HG03025 (cell line): ENCODE measurements at regions not wholly inside any gene's neighbourhood (a gene's known extent, or its start where the extent isn't known, plus 50 kb on each side); places are given as distances from the start of the nearest gene placed in this dataset.
"Not testable (repeated sequence)": the region's sequence is repeated elsewhere in the genome, so short reads cannot be mapped to it uniquely, and the experiment has no call there.

Experiments used
- ATAC-seq: cut with Tn5 transposase; IDR thresholded peaks from one replicate; pipeline ENCODE4 v1.9.1; 2021; ENCODE audit warnings: mild to moderate bottlenecking, moderate library complexity; ENCODE audit not compliant: unreplicated experiment, low FRiP score

DNA sequence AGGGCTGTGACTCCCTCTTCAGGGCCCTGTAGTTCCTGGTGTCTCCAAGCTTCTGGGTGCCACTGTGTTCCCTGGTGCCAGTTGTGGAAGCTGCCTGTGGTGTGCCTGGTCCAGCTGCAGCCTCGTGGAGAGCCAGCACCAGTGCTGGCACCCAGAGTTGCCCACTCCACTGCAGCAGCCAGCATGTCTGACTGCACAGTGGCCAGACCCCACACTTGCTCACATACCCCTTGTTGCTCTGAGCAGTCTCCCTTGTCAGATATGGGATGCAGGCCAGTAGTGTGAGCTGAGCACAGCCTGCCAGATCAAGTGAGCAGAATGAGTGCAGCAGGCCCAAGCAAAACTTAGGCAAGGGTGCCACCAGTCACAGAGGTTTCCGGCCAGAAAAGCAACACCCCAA is 108.6 kb downstream of the ZMAT1 start:
- no peak for ATAC-seq

DNA sequence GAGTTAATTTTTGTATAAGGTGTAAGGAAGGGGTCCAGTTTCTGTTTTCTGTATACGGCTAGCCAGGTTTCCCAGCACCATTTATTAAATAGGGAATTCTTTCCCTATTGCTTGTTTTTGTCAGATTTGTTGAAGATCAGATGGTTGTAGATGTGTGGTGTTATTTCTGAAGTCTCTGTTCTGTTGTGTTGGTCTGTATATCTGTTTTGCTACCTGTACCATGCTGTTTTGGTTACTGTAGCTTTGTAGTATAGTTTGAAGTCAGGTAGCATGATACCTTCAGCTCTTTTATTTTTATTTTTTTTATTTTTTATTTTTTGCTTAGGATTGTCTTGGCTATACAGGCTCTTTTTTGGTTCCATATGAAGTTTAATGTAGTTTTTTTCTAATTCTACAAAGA is 114.1 kb downstream of the ZMAT1 start:
- not testable (repeated sequence) for ATAC-seq

DNA sequence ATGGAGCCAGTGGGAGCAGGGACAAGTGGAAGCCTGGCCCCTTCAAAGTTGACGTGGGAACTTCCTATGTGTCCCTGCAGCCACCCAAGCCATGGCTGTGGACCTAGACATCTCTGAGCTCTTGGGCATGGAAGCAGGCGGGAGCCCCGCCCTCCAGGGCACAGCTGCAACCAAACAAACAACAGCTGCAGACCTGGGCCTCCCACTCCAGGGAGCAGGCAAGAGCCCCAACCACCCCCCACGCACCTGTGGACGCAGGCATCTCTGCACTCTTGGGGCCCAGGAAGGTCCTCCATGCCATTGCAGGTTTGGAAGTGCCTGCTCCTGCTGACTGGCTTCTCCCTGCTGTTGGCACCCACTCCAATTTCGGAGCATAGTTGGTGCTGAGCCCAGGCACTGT is 118.6 kb downstream of the ZMAT1 start:
- no peak for ATAC-seq

DNA sequence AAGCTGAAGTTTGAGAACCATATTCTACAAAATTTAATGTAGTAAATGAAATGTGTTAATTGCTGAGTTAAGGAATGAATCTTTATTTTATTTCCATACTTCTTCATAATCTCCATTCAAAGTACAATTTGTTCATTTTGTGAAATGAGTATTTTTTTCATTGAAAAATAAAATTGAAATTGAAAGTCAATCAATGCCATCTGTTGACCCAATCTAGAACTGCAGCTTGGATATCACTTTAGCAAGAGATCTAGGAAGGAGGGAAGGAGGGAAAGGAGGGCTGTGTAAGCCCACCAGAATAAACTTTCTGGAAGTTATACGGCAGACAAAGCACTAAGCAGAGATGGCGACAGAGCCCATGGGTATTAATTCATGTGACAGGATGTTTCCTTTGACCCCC is 128.4 kb downstream of the ZMAT1 start:
- ATAC-seq, result no peak

DNA sequence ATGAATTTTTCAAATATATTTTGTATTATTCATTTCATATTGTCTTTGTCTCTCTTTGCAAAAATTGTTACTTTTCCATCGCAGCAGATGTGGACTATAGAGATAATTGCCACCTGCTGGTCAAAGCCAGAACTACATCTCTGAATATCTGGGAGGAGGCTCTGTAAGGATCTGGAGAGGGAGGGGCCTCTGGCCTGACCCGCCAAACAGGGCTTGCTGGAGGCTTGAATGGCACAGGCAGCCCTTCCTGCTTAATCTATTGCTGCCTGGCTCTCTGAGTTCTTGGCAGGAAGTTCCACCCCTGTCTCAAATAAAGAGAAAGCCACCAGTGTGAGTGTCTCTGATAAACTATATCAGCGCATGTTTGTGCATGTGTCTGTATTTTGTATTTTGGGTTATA is 132.4 kb downstream of the ZMAT1 start:
- peak; percentile 93 for ATAC-seq

DNA sequence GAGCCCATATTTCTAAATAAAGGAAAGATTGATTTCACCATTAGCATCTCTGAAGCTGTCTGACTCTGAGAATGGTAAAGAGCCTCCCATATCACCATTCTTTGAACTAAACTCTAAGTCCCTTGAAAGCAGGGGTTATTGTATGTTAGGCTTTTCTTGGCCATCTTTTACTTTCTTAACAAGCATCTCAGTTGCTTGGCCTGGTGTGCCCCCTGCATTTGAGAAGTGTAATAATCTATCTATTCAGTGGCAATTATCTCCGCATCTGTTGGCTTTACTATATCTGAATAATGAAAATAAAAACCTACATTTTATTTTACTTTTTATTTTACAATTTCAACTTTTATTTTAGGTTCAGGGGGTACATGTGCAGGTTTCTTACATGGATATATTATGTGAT is 128.3 kb upstream of the ARMCX2 start:
- ATAC-seq, result no peak

DNA sequence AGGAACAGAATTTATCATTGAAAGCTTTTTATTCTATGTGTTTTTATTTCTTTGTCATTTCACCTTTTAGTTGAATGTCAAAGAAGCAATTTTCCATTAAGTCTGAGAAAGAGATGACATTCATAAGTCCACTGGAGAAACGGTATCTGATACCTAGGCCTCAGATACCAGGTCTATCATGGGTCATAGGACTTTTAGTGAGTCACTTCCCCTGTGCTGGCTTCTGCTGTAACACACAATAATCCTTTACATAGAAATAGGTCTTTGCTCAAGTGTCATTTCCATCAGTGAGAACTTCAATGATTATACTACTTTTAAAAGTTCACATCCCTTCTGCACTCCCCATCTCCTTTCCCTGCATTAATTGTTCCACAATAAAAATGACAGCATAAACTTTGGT is 125.5 kb upstream of the ARMCX2 start:
- no peak for ATAC-seq

DNA sequence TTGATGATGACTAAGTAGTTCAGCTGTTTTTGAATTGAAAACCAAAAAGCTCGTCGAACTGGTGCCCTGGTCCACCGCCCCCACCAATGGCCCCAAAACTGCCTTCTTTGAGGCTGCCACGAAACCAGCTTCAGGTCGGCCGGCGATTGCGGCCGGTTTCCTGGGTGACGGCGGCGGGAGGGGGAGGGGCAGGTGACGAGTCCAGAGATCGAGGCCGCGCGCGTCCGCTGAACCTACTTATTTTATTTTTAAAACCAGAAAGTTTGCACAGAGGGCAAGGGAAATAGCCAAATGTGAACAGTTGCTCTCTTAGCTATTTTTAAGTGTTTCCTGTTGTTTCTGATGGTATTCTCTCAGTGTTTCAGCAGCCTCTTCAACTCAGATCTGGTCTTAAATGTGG is 120.8 kb upstream of the ARMCX2 start:
- ATAC-seq, result not testable (repeated sequence)

DNA sequence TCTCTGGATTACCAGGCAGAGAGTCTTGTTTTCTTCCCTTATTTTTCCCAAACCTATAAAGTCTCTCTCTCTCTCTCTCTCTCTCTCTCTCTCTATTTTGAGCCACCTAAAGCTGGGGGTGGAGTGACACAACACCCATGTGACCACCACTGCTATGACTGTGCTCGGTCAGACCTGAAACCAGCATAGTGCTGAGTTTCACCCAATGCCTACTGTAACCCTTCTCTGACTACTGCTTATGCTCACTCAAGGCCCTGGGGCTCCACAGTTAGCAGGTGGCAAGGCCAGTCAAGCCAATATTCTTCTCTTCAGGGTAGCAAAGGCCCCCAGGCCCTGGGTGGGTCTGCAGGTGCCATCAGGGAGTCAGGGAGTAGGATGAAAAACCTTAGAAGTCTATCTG is 114.7 kb upstream of the ARMCX2 start:
- ATAC-seq, result peak; percentile 99

DNA sequence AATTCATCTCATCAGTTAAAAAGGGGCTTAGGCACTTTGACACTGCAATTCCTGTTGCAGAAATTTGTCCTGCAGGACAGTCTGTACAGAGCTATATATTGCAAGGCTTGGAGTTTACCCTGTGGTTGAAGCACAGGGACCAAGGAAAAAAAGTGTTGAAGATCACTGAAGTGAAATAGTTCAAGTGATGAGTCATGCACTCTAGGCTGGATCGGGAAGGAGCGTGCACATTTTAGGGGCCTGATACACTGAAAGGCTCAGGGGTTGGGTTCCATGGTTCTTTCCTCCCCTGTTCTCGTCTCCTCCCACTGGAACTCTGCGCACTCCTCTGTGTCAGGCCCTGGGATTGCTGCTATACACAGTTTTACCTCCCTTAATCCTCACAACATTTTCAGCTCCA is 104.9 kb upstream of the ARMCX2 start:
- no peak for ATAC-seq

DNA sequence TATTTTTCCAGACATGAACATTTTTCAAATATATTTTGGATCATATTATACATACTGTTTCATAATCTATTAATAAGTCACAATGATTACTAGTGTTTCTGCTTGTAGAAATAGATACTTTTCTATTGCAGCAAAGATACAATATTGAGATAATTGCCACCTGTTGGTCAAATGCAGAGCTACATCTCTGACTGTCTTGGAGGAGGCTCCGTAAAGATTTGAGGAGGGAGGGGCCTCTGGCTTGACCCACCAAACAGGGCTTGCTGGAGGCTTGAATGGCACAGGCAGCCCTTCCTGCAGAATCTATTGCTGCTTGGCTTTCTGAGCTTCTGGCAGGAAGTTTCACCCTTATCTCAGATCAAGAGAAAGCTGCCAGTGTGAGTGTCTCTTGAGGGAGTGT is 99.3 kb upstream of the ARMCX2 start:
- ATAC-seq, result no peak

DNA sequence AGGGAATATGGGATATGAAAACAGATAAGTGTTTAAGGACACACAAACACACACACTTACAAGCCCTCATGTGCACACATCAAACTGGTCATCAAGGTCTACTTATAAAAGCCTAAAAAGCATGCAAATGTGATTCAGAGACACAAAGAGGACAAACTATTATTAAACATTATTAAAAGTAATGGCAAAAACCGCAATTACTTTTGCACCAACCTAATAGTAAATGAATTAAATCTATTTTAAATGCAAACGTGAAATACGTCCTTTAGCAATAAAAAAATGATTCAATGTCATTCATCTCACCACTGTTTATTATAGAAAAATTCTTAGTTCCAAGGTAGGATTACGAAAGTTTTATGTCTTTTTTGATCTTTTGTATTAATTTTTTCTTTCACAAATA is 91.1 kb upstream of the ARMCX2 start:
- no peak for ATAC-seq

DNA sequence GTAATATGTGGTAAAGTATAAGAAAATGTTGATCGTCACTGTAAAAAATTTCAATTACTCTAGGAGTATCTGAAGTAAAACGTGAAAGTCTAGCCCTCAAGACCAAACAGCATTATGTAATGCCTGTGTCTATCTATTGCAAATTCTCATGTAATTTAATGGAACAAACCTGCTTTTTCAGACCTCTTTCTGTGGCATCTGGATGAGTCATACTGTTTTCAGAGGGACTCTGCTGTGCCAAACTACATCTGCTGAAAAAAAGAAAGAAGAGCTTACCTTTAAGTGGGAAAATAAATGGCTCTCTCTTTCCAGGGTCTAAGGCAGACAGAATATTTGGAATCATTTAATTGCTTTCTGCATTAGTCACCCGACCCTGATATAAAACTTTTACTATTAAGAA is 89.8 kb upstream of the ARMCX2 start:
- no peak for ATAC-seq

DNA sequence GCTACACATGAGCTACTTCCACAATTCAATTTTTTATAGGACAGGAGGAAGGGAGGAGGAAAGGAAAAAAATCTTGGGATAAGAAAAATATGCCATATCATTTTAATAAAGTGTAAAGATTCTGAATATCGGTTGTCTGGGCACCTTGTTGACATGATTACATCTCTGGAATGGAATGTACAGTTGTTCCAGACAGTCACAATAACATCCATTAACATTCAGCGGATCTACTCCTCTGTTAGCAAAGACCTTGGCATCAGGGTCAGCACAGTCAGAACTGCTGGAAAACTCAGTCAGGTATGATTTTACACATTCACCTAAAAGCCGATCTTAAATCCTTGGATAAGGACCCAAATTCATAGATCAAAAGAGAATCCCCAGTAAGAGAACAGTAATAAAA is 85.4 kb upstream of the ARMCX2 start:
- no peak for ATAC-seq

DNA sequence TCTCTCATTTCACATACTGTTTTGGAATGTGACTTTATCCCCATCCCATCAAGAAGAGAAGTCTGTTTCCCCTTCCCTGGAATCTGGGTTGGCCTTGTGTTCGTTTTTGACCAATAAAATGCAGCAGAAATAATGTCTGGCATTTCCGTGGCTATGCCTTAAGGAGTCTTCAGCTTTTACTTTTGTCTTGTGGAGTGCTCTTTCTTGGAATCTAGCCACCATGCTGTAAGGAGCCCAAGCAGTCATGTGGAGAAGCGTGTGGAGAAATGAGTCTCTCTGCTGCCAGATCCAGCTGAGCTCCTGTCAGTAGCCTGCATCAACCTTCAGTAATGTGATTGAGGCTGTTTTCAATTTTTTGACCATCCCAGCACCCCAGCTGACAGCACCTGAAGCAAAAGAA is 84.4 kb upstream of the ARMCX2 start:
- no peak for ATAC-seq

DNA sequence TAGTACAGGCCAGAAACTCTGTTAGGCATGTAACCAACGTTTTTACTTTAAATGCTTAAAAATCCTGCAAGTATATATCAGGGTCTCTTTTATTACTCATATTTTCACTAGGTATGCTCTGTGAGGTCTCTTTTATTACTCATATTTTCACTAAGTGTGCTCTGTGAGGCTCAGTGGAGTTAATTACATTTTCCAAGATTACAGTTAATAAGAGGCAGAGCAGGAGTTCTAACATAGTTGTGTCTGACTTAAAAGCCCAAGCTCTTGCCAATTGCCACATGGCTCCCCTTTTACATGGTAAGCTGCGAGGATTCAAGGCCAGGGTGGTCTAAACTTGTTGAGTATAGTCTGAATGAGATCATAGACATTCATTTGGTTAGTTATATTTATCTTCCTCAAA is 81.0 kb upstream of the ARMCX2 start:
- no peak for ATAC-seq

DNA sequence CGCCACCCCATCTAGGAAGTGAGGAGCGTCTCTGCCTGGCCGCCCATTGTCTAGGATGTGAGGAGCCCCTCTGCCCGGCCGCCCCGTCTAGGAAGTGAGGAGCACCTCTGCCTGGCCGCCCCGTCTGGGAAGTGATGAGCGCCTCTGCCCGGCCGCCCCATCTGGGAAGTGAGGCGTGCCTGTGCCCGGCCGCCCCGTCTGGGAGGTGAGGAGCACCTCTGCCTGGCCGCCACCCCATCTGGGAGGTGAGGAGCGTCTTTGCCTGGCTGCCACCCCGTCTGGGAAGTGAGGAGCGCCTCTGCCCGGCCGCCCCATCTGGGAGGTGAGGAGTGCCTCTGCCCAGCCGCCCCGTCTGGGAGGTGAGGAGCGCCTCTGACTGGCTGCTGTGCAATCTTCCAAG is 79.2 kb upstream of the ARMCX2 start:
- ATAC-seq, result not testable (repeated sequence)

DNA sequence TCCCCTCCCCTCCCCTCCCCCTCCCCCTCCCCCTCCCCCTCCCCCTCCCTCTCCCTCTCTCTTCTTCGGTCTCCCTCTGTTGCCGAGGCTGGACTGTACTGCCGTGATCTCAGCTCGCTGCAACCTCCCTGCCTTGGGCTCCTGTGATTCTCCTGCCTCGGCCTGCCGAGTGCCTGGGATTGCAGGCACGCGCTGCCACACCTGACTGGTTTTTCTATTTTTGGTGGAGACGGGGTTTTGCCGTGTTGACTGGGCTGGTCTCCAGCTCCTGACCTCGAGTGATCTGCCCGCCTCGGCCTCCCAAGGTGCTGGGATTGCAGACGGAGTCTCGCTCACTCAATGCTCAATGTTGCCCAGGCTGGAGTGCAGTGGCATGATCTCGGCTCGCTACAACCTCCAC is 78.8 kb upstream of the ARMCX2 start:
- not testable (repeated sequence) for ATAC-seq

DNA sequence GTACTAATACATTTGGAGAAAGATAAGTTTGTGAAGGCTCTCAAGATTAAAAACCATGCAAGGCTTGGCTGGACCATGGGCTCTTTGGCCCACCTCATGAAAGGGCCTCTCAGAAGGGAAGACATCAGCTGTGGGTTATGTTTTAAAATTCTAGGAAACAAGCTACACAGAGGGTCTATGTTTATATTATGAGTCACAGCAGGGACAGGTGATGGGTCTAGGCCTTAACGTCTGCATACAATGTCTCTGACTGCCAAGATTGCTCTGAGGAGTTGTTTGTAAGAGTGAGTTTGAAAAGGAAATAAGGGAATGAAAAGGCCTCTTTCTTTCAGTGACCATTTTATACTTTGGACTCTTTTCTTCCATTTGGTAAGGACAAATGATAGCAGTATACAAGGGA is 77.0 kb upstream of the ARMCX2 start:
- no peak for ATAC-seq

DNA sequence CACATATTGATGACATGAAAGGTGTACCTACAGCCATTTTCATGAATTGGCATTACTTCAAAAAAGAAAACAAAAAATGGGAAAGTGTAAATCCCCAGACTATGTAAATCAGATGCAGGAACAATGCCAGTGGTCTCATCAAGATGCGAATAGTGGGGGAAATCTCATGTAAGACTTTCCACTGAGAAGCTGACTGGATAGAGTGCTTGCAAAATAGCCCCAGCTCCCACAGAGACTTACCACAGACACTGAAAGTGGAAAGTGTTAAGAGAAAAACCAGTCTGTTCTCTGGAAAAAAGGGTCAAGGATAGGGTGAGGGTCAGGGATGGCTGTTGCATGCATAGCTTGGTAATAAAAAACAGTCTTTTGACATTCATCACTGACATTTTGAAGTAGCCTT is 73.2 kb upstream of the ARMCX2 start:
- ATAC-seq, result no peak

DNA sequence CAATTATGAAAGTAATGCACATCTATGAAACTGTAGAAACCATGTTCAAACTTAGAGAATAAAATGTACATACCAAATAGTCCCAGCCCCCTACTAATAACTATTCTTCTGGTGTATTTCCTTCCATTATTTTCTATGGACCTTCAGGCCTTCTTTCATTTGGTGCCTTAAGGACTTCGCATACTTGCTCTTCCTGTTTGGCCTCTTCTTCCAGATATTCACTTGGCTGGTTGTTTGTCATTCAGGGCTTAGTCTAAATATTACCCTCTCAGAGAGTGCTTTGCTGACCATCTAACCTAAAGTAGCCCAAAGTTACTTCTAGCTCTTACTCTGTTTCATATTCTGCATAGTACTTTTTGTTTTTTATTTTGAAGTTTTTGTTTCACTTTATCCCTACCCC is 70.3 kb upstream of the ARMCX2 start:
- ATAC-seq, result no peak
